A673 (cell line): ENCODE measurements at regions not wholly inside any gene's neighbourhood (a gene's known extent, or its start where the extent isn't known, plus 50 kb on each side); places are given as distances from the start of the nearest gene placed in this dataset.

Experiments
- EZH2 ChIP-seq: fragments of 200-600 bp; sonication (generic); IDR thresholded peaks from 2 replicates; pipeline ENCODE4 v1.6.1; 2017; ENCODE audit warnings: borderline replicate concordance, low read depth, mild to moderate bottlenecking, mixed read lengths, antibody characterized with exemption, low read length; ENCODE audit not compliant: poor library complexity, severe bottlenecking
- TF ChIP-seq, protein P1 (sequence below): fragments of 300-800, 200-600 bp; sonication (generic); conservative IDR thresholded peaks from 2 replicates; pipeline ENCODE4 v1.5.1; 2017; ENCODE audit warnings: low read depth, mild to moderate bottlenecking, antibody characterized with exemption, low read length, moderate library complexity, mixed read lengths

DNA sequence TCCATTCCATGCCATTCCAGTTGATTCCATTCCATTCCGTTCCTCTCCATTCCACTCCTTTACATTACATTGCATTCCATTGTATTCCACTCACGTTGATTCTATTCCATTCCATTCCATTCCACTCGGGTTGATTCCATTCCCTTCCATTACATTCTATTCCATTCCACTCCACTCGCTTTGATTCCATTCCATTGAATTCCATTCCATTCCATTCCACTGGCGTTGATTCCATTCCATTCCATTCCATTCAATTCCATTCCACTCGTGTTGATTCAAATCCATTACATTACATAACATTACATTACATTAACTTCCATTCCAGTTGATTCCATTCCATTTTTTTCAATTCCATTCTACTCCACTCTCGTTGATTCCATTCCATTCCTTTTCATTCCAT lies 1142.8 kb downstream of the RPIA start:
- TF ChIP-seq, protein P1, sequence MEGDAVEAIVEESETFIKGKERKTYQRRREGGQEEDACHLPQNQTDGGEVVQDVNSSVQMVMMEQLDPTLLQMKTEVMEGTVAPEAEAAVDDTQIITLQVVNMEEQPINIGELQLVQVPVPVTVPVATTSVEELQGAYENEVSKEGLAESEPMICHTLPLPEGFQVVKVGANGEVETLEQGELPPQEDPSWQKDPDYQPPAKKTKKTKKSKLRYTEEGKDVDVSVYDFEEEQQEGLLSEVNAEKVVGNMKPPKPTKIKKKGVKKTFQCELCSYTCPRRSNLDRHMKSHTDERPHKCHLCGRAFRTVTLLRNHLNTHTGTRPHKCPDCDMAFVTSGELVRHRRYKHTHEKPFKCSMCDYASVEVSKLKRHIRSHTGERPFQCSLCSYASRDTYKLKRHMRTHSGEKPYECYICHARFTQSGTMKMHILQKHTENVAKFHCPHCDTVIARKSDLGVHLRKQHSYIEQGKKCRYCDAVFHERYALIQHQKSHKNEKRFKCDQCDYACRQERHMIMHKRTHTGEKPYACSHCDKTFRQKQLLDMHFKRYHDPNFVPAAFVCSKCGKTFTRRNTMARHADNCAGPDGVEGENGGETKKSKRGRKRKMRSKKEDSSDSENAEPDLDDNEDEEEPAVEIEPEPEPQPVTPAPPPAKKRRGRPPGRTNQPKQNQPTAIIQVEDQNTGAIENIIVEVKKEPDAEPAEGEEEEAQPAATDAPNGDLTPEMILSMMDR: no peak
- no peak for TF ChIP-seq EZH2
